B cell (primary cell): ENCODE measurements at regions not wholly inside any gene's neighbourhood (a gene's known extent, or its start where the extent isn't known, plus 50 kb on each side); places are given as distances from the start of the nearest gene placed in this dataset.

Source experiments
- ATAC-seq: fragments of 200-7000 bp; cut with Tn5 transposase; one replicate; pipeline ENCODE4 v1.10.0; 2021; ENCODE audit warnings: low read depth, mild to moderate bottlenecking, moderate number of reproducible peaks, moderate library complexity
- CTCF ChIA-PET: fragments of 350-600 bp; sonication (Branson Sonifier 250); formaldehyde crosslinking; loops from one replicate; lab custom pipeline; 2021; ENCODE audit warnings: antibody characterized with exemption, inconsistent platforms; lab: Charles Lee
- POLR2A ChIA-PET: fragments of 350-600 bp; sonication (Branson Sonifier 250); formaldehyde crosslinking; loops from one replicate; lab custom pipeline; 2021; ENCODE audit warnings: antibody characterized with exemption; lab: Charles Lee
- DNase-seq: peaks from one replicate; pipeline ENCODE4 v3.0.0; 2013
- H2AFZ ChIP-seq: 2 replicates; pipeline ENCODE4 v1.6.1; 2012; ENCODE audit warnings: mild to moderate bottlenecking, low read depth, low read length; ENCODE audit not compliant: insufficient read depth, poor library complexity, severe bottlenecking
- H3K27ac ChIP-seq, 2 donors: 1 replicate in 1 of 2; 2 replicates in 1 of 2; pipeline ENCODE4 v1.5.1; 2012 to 2013; ENCODE audit warnings: low read length in 2 of 2, mild to moderate bottlenecking in 2 of 2, moderate library complexity in 1 of 2
- H3K27me3 ChIP-seq, 4 experiments: fragments of 200-600 bp in 1 of 4; sonication (generic) in 1 of 4; replicated peaks in 1 of 4; 1 replicate in 2 of 4; 2 replicates in 2 of 4; pipeline versions ENCODE4 v1.6.1 to v1.7.0; 2013 to 2016; ENCODE audit warnings: low read length in 3 of 4, mild to moderate bottlenecking in 2 of 4, mixed read lengths in 1 of 4, moderate library complexity in 1 of 4; ENCODE audit not compliant: insufficient read depth in 4 of 4, control insufficient read depth in 3 of 4; ENCODE audit errors: control extremely low read depth in 1 of 4
- H3K36me3 ChIP-seq, 2 experiments: replicated peaks in 1 of 2; 1 replicate in 1 of 2; 2 replicates in 1 of 2; pipeline versions ENCODE4 v1.6.1 to v1.7.1; 2013; ENCODE audit warnings: low read length in 1 of 2; ENCODE audit not compliant: insufficient read depth in 2 of 2, control insufficient read depth in 1 of 2; ENCODE audit errors: control extremely low read depth in 1 of 2, extremely low read depth in 1 of 2
- H3K4me1 ChIP-seq, 2 donors: fragments of 200-600 bp in 1 of 2; sonication (generic) in 1 of 2; 1 replicate in 1 of 2; 2 replicates in 1 of 2; pipeline versions ENCODE4 v1.5.1 to v1.6.1; 2013 to 2017; ENCODE audit warnings: low read length in 2 of 2; ENCODE audit not compliant: control insufficient read depth in 2 of 2, insufficient read depth in 2 of 2
- H3K4me2 ChIP-seq: replicated peaks from 2 replicates; pipeline ENCODE3; 2012; ENCODE audit warnings: mild to moderate bottlenecking, low read depth, low read length; ENCODE audit not compliant: poor library complexity, severe bottlenecking
- H3K4me3 ChIP-seq, 5 experiments: fragments of 200-600 bp in 1 of 5; sonication (generic) in 1 of 5; 1 replicate in 3 of 5; 2 replicates in 2 of 5; pipeline versions ENCODE4 v1.5.1 to v1.7.0; 2011 to 2016; ENCODE audit warnings: low read length in 4 of 5, mild to moderate bottlenecking in 4 of 5, low read depth in 2 of 5, control low read depth in 1 of 5, moderate library complexity in 1 of 5; ENCODE audit not compliant: insufficient read depth in 1 of 5; ENCODE audit errors: control extremely low read depth in 1 of 5, extremely low read depth in 1 of 5
- H3K79me2 ChIP-seq: fragments of 200-600 bp; sonication (generic); one replicate; pipeline ENCODE4 v1.6.0; 2016; ENCODE audit warnings: low read length; ENCODE audit not compliant: control insufficient read depth, insufficient read depth
- H3K9ac ChIP-seq: fragments of 200-600 bp; sonication (generic); 2 replicates; pipeline ENCODE4 v1.6.1; 2017; ENCODE audit warnings: mild to moderate bottlenecking, low read length, moderate library complexity
- H3K9me3 ChIP-seq, 3 donors: one replicate each; pipeline versions ENCODE4 v1.6.1 to v1.7.1; 2013; ENCODE audit warnings: low read length in 2 of 3; ENCODE audit not compliant: control insufficient read depth in 2 of 3, insufficient read depth in 1 of 3; ENCODE audit errors: control extremely low read depth in 1 of 3
- H4K20me1 ChIP-seq: 2 replicates; pipeline ENCODE4 v1.6.0; 2012; ENCODE audit warnings: mild to moderate bottlenecking, low read length; ENCODE audit not compliant: insufficient read depth, control insufficient read depth, poor library complexity, severe bottlenecking
- H3K27ac Mint-ChIP-seq: one replicate; pipeline ENCODE4 v1.8.0; 2021; ENCODE audit warnings: mixed read lengths
- H3K27me3 Mint-ChIP-seq: one replicate; pipeline ENCODE4 v1.8.0; 2021; ENCODE audit warnings: mixed read lengths
- H3K4me1 Mint-ChIP-seq: one replicate; pipeline ENCODE4 v1.8.0; 2021; ENCODE audit warnings: mixed read lengths
- H3K4me3 Mint-ChIP-seq: one replicate; pipeline ENCODE4 v1.8.0; 2021; ENCODE audit warnings: mixed read lengths
- H3K9me3 Mint-ChIP-seq: one replicate; pipeline ENCODE4 v1.8.0; 2022; ENCODE audit warnings: mixed read lengths; ENCODE audit not compliant: insufficient read depth
- EZH2 ChIP-seq: IDR thresholded peaks from 2 replicates; pipeline ENCODE4 v1.6.1; 2012; ENCODE audit warnings: borderline replicate concordance, low read depth, mild to moderate bottlenecking, moderate library complexity, low read length; ENCODE audit not compliant: insufficient read depth, poor library complexity, severe bottlenecking
- WGBS: methylation state at CpG from one replicate; pipeline ENCODE4 v1.1.5; 2013; ENCODE audit warnings: missing lambda C conversion rate; ENCODE audit not compliant: insufficient coverage; 5-methylcytosine and 5-hydroxymethylcytosine counted together
- intact Hi-C: fragments of 100-400 bp; cut with micrococcal nuclease; formaldehyde crosslinking; loops from one replicate; pipeline ENCODE4 v1.10.0; 2022
- TF ChIP-seq, protein P1 (sequence below): fragments of 200-600 bp; IDR thresholded peaks from one replicate; pipeline ENCODE4 v1.8.0; 2022; ENCODE audit warnings: antibody characterized with exemption, mild to moderate bottlenecking

DNA sequence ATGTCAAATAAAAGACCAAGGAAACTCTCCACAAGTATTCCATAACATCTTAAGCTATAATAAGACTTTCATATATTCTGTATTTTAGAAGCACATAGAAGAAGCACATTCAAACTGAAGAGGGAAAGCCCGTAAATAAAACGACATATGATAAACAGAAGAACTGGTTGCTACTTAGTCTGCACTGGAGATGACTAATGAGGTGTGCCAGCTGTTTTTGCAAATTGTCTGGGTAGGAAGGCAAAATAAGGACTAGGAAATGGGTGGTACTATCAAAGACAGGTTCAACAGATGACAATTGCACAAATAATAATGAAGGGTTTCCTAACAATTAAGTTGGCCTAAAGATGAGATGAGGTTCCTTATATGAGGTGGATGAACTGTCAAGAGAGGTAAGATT, 593.2 kb upstream of the CCDC179 start:
- Histone ChIP-seq H3K9ac (no peak overlapping the region), H3K9me3 (peaks cover 0 to 3% (median 0%) of the 10 kb centered on the region in 3 donors), H2AFZ (no peak overlapping the region), H3K79me2 (no peaks in the 10 kb centered on the region), H3K4me2 (no peak overlapping the region), H3K36me3 (no peaks in the 10 kb centered on the region), H3K4me3 (no peak overlapping the region), H3K27me3 (no peaks in the 10 kb centered on the region), H4K20me1 (no peaks in the 10 kb centered on the region), H3K27ac (no peak overlapping the region), H3K4me1 (no peaks in the 10 kb centered on the region)
- intact Hi-C loops = no loop called here
- Mint-ChIP-seq H3K4me1 (no peaks in the 10 kb centered on the region), H3K4me3 (no peak overlapping the region), H3K27ac (no peak overlapping the region), H3K27me3 (no peaks in the 10 kb centered on the region), H3K9me3 (peaks cover 4% of the 10 kb centered on the region)
- TF ChIP-seq, protein P1, sequence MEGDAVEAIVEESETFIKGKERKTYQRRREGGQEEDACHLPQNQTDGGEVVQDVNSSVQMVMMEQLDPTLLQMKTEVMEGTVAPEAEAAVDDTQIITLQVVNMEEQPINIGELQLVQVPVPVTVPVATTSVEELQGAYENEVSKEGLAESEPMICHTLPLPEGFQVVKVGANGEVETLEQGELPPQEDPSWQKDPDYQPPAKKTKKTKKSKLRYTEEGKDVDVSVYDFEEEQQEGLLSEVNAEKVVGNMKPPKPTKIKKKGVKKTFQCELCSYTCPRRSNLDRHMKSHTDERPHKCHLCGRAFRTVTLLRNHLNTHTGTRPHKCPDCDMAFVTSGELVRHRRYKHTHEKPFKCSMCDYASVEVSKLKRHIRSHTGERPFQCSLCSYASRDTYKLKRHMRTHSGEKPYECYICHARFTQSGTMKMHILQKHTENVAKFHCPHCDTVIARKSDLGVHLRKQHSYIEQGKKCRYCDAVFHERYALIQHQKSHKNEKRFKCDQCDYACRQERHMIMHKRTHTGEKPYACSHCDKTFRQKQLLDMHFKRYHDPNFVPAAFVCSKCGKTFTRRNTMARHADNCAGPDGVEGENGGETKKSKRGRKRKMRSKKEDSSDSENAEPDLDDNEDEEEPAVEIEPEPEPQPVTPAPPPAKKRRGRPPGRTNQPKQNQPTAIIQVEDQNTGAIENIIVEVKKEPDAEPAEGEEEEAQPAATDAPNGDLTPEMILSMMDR = no peak
- TF ChIP-seq EZH2 = no peak
- WGBS = no CpG with 5 or more reads among the region's 2 CpGs
- ATAC-seq (no peak), DNase-seq (no peak)
- ChIA-PET CTCF (no interaction called here), POLR2A (no interaction called here)

DNA sequence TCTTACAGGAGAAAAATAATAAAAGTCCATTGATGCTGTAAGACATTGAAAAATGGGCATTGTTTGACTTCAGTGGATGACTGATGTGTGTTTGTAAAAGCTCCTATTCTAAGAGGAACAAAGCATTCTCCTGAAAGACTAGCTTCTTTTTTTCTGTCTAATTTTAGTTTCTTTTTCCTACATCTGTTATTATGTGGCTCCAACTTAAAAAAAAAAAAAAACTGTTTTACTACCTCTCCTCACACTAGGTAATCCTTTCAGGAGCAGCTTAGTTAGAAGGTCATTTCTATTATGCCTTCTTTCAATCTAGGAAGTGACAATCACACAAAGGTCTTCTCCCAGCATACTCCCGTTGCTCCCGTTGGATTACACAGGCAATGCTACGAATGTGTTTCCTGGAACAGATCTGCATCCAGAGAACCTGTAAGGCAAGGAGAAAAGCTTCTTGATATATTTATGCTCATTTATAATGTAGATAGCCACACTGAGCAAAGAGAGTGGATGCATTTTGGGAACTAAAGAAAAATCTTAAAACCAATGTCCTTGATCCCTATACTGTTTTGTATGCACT, 595.1 kb upstream of the CCDC179 start:
- Histone ChIP-seq H3K27me3 (no peaks in the 10 kb centered on the region), H3K79me2 (no peaks in the 10 kb centered on the region), H3K4me1 (no peaks in the 10 kb centered on the region), H3K4me2 (no peak overlapping the region), H4K20me1 (no peaks in the 10 kb centered on the region), H3K36me3 (no peaks in the 10 kb centered on the region), H3K4me3 (no peak overlapping the region), H3K27ac (no peak overlapping the region), H2AFZ (no peak overlapping the region), H3K9ac (no peak overlapping the region), H3K9me3 (peaks cover 0 to 3% (median 0%) of the 10 kb centered on the region in 3 donors)
- WGBS = no CpG with 5 or more reads among the region's 3 CpGs
- Mint-ChIP-seq H3K27ac (no peak overlapping the region), H3K27me3 (no peaks in the 10 kb centered on the region), H3K4me3 (no peak overlapping the region), H3K4me1 (no peaks in the 10 kb centered on the region), H3K9me3 (peaks cover 4% of the 10 kb centered on the region)
- ChIA-PET CTCF (no interaction called here), POLR2A (no interaction called here)
- intact Hi-C loops = no loop called here
- ATAC-seq = no peak
- no peak for DNase-seq
- TF ChIP-seq, protein P1 = no peak
- TF ChIP-seq EZH2 = no peak
